ENCODE measurements at regions not wholly inside any gene's neighbourhood (a gene's known extent, or its start where the extent isn't known, plus 50 kb on each side); places are given as distances from the start of the nearest gene placed in this dataset.

DNA sequence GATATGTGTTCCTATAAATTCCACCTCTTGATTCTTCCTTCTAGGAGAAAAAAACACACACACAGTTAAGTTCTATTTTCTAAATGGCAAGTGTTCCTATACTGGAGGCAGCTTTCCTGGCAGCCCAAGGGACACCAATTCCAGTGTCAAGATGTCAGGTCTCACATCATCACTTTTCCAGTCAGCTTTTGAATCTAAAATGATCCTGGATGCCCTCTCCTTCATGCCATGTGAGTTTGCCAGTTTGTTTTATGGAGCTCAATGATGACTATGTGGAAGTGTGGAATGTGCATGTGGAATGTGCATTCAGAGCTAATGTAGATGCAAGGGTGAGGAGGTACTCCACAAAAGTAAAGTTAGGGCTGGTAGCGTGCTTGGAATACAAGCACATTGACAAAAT lies 269.3 kb upstream of the NMUR2 start:
- WGBS, 2 experiments (ENCODE audit: extremely low coverage in 1 of 2, insufficient coverage in 1 of 2, insufficient read length in 1 of 2, insufficient replicate concordance in 2 of 2, low coverage in 1 of 2, low lambda C conversion rate in 2 of 2, missing lambda C conversion rate in 1 of 2), result 100% methylated on average over 1 of the region's 1 CpG; no CpG with 5 or more reads in 1 of the 2 experiments
- TF ChIP-seq POLR2AphosphoS5 (IDR thresholded peaks at IDR 0.05; ENCODE audit: low read depth, low read length) (no peak), MAFK (IDR thresholded peaks at IDR 0.05; ENCODE audit: low read depth, low read length) (no peak), HDAC2 (IDR thresholded peaks at IDR 0.05; ENCODE audit: borderline replicate concordance in 1 of 2, low read depth in 2 of 2, low read length in 2 of 2) (no peak), EP300 (IDR thresholded peaks at IDR 0.05; ENCODE audit: borderline replicate concordance in 1 of 2, low read depth in 2 of 2, low read length in 2 of 2) (no peak), TEAD4 (IDR thresholded peaks at IDR 0.05; ENCODE audit: low read depth, low read length) (no peak), RAD21 (IDR thresholded peaks at IDR 0.05 in 1 of 2, conservative IDR thresholded peaks at IDR 0.05 in 1 of 2; ENCODE audit: low read depth in 2 of 2, low read length in 2 of 2) (no peak), BACH1 (IDR thresholded peaks at IDR 0.05; ENCODE audit: low read length) (no peak)
- TF ChIP-seq, protein P1, sequence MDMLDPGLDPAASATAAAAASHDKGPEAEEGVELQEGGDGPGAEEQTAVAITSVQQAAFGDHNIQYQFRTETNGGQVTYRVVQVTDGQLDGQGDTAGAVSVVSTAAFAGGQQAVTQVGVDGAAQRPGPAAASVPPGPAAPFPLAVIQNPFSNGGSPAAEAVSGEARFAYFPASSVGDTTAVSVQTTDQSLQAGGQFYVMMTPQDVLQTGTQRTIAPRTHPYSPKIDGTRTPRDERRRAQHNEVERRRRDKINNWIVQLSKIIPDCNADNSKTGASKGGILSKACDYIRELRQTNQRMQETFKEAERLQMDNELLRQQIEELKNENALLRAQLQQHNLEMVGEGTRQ (IDR thresholded peaks at IDR 0.05; ENCODE audit: low read length), result no peak
- TF ChIP-seq, protein P2, sequence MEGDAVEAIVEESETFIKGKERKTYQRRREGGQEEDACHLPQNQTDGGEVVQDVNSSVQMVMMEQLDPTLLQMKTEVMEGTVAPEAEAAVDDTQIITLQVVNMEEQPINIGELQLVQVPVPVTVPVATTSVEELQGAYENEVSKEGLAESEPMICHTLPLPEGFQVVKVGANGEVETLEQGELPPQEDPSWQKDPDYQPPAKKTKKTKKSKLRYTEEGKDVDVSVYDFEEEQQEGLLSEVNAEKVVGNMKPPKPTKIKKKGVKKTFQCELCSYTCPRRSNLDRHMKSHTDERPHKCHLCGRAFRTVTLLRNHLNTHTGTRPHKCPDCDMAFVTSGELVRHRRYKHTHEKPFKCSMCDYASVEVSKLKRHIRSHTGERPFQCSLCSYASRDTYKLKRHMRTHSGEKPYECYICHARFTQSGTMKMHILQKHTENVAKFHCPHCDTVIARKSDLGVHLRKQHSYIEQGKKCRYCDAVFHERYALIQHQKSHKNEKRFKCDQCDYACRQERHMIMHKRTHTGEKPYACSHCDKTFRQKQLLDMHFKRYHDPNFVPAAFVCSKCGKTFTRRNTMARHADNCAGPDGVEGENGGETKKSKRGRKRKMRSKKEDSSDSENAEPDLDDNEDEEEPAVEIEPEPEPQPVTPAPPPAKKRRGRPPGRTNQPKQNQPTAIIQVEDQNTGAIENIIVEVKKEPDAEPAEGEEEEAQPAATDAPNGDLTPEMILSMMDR (IDR thresholded peaks at IDR 0.05; ENCODE audit: control extremely low read depth in 1 of 3, insufficient read depth in 1 of 3, low read depth in 1 of 3, low read length in 3 of 3), result no peak
- TF ChIP-seq, protein P3, sequence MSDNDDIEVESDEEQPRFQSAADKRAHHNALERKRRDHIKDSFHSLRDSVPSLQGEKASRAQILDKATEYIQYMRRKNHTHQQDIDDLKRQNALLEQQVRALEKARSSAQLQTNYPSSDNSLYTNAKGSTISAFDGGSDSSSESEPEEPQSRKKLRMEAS (IDR thresholded peaks at IDR 0.05), result no peak

More for the DNA sequence above, 269.3 kb upstream of the NMUR2 start:
- H2BK5ac ChIP-seq (ENCODE audit: low read depth, low read length), result no peak overlapping the region
- no peak overlapping the region for H2BK15ac ChIP-seq (ENCODE audit: low read length)
- H4K91ac ChIP-seq (replicated peaks; ENCODE audit: insufficient read length, low read length), result no peak overlapping the region
- no peak overlapping the region for H2BK12ac ChIP-seq (ENCODE audit: low read depth, low read length)
- H3K4me1 ChIP-seq (replicated peaks in 1 of 4; ENCODE audit: control insufficient read depth in 3 of 4, insufficient read depth in 4 of 4, low read length in 3 of 4), result no peaks in the 10 kb centered on the region
- H3K4me3 ChIP-seq (ENCODE audit: extremely low read depth in 1 of 4, insufficient read depth in 2 of 4, low read depth in 3 of 4, low read length in 4 of 4), result no peak overlapping the region
- CTCF ChIA-PET (ENCODE audit: partially characterized antibody), result no interaction called here
- H4K8ac ChIP-seq (ENCODE audit: extremely low read depth, insufficient read depth, low read length), result no peak overlapping the region
- no peak for DNase-seq (ENCODE audit: low read depth in 1 of 2, low spot score in 2 of 2)
- no peak overlapping the region for H2BK20ac ChIP-seq (ENCODE audit: low read length)
- no peak overlapping the region for H2AFZ ChIP-seq (ENCODE audit: low read length)
- no peak overlapping the region for H3K27ac ChIP-seq (ENCODE audit: low read depth, low read length)
- no peak overlapping the region for H3K4ac ChIP-seq (replicated peaks; ENCODE audit: insufficient read length, low read depth, low read length)
- H3K56ac ChIP-seq (replicated peaks; ENCODE audit: insufficient read length, low read depth, low read length), result no peak overlapping the region
- H2AK5ac ChIP-seq (ENCODE audit: low read depth, low read length), result no peak overlapping the region
- H3K23me2 ChIP-seq (ENCODE audit: low read depth, low read length), result no peaks in the 10 kb centered on the region
- H3K9me3 ChIP-seq (ENCODE audit: insufficient read depth in 2 of 2, low read depth in 1 of 2, low read length in 1 of 2), result no peaks in the 10 kb centered on the region
- no peak overlapping the region for H2BK120ac ChIP-seq (replicated peaks; ENCODE audit: low read depth, low read length)
- no peaks in the 10 kb centered on the region for H4K20me1 ChIP-seq (replicated peaks in 1 of 2; ENCODE audit: control insufficient read depth in 1 of 2, insufficient read depth in 2 of 2, low read length in 2 of 2)
- no peaks in the 10 kb centered on the region for H3K36me3 ChIP-seq (ENCODE audit: control insufficient read depth in 2 of 4, insufficient read depth in 4 of 4, low read length in 3 of 4)
- H3K18ac ChIP-seq (ENCODE audit: extremely low read depth, low read length), result no peak overlapping the region
- H3K79me2 ChIP-seq (ENCODE audit: control insufficient read depth in 1 of 2, insufficient read depth in 2 of 2, low read length in 2 of 2), result no peaks in the 10 kb centered on the region
- H3K79me1 ChIP-seq (ENCODE audit: low read depth, low read length), result no peaks in the 10 kb centered on the region
- H3K4me2 ChIP-seq (ENCODE audit: insufficient read depth in 1 of 2, low read depth in 2 of 2, low read length in 2 of 2), result no peak overlapping the region
- H4K5ac ChIP-seq (ENCODE audit: insufficient read length, low read depth, low read length), result no peak overlapping the region
- H3K14ac ChIP-seq (ENCODE audit: insufficient read length), result no peak overlapping the region
- POLR2A ChIA-PET (ENCODE audit: partially characterized antibody), result no interaction called here
- FAIRE-seq, result no peak
- no peak overlapping the region for H3K23ac ChIP-seq (ENCODE audit: insufficient read length)
- H3K27me3 ChIP-seq (replicated peaks in 1 of 4; ENCODE audit: control insufficient read depth in 3 of 4, extremely low read depth in 1 of 4, insufficient read depth in 3 of 4, low read length in 3 of 4), result no peaks in the 10 kb centered on the region
- H3K9ac ChIP-seq (replicated peaks in 1 of 4; ENCODE audit: extremely low read depth in 1 of 4, low read depth in 3 of 4, low read length in 3 of 4), result no peak overlapping the region
